HG03064 (cell line): ENCODE measurements at regions not wholly inside any gene's neighbourhood (a gene's known extent, or its start where the extent isn't known, plus 50 kb on each side); places are given as distances from the start of the nearest gene placed in this dataset.

Experiments
- ATAC-seq: cut with Tn5 transposase; IDR thresholded peaks from one replicate; pipeline ENCODE4 v1.9.1; 2021; ENCODE audit warnings: low read depth; ENCODE audit not compliant: unreplicated experiment

GRCh38 chr16:51637770-51638094 lies 486.7 kb upstream of the SALL1 start:
- no peak for ATAC-seq

DNA sequence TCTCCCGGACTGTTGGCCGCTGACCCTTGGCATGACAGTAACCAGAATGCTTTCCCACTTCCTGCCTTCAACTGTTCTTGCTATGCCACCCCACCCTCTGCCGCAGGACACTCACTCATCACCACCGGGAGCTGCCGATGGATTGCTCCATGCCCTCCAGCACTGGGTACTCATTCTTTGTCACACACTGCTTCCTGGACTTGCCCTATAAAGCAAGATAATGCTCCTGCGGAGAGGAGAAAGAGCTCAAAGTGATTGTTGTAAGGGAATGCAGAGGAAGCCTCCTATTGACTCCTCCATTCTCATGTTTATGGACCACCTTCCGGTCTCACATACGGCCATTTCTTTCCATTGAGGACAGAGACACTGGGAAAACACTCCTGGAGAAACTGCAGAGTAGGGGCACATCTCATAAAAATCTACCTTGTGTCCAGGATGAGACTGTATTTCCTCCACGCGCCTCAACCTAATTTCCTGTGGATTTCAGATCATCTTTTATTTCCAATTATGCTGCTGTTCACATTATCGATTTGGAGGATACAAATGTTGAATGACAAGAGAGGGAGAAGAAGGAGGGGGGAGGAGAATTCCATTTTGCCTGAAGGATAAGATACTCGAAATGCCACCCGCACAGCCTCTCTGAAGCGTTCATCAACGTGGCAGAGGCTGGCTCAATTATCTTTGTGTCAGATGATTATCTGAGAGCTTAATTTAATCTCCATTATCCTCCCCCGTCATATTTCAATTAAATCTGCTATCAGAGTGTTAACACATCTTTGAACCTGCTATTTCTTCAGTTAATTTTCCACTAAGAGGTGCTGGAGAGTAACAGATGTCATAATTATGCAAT lies 486.1 kb upstream of the SALL1 start:
- ATAC-seq, result no peak

DNA sequence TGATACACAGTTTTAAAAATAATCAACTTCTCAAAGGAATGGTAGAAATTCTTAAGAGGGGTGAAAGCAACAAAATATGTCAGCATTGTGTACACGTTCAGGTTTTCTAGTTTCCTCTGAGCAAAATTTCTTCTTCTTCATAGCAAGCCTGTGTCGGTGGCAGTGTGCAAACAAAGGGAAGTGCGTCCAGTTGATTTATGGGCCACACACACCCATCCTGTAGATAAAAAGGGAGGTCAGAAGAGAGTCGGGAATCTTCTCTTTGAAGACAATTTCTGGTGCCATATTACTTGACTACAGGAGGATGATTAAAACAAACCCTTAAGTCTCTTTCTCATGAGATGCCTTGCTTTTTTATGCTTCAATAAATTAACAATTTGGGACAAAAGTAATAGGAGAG lies 484.1 kb upstream of the SALL1 start:
- no peak for ATAC-seq

DNA sequence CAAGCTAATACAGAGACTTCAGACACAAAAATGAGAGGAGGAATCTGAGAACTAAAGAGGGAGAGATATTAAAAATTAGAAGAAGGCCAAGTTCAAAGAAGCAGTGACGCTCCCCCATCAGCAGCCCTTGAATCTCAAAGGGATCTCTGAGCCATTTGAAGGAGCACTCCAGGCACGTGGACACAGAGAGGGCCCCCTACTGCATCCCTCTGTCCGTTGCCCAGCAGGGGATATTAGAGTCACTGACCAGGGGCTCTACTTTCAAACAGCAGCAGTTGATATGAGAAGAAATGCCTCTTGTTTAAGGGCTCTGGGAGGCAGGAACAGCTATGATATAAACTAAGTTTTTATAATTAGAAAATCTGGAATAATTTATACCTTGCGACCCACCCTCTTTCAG lies 479.0 kb upstream of the SALL1 start:
- no peak for ATAC-seq

GRCh38 chr16:51629576-51629975 lies 478.5 kb upstream of the SALL1 start:
- no peak for ATAC-seq

GRCh38 chr16:51624080-51624775 lies 473.2 kb upstream of the SALL1 start:
- ATAC-seq, result no peak

GRCh38 chr16:51621610-51622009 lies 470.5 kb upstream of the SALL1 start:
- no peak for ATAC-seq

GRCh38 chr16:51615141-51615540 lies 464.1 kb upstream of the SALL1 start:
- no peak for ATAC-seq

DNA sequence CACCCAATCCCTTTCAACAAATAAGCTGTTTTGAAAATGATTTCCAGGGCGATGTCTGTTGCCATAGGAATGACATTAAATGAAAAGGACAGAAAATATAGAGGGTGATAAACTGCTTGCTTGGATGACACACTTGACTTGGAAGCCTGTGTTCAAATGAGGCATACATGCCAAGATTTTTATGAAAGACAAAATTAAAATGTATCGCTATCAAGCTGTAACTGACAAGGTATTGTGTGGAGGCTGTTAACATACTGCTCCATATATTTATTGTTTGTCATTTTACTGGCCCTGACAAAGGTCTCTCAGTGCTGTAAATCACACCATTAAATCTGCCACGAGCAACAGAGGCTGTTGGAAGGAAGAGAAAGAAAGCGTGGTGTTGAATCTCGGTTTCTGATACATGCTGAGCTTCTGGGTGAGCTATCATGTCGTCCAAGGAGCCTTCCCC lies 456.2 kb upstream of the SALL1 start:
- no peak for ATAC-seq

DNA sequence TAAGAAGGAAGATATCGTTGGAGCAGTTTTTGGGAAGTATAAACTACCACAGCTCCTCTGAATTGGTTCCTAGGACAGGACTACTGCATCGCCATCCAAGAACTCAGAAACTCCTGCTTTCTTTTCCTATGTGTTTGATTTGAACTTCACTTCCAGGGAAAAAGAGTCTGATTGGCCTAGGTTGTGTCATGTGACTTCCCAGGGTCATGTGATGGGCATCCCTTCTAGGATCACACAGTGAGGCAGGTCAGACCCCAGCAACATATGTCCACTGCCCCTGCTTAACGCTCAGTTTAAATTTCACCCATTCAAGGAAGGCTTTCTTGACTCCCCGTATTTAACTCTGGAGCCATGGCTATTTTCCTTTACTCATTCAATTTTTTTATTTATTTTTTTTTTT lies 445.2 kb upstream of the SALL1 start:
- no peak for ATAC-seq

DNA sequence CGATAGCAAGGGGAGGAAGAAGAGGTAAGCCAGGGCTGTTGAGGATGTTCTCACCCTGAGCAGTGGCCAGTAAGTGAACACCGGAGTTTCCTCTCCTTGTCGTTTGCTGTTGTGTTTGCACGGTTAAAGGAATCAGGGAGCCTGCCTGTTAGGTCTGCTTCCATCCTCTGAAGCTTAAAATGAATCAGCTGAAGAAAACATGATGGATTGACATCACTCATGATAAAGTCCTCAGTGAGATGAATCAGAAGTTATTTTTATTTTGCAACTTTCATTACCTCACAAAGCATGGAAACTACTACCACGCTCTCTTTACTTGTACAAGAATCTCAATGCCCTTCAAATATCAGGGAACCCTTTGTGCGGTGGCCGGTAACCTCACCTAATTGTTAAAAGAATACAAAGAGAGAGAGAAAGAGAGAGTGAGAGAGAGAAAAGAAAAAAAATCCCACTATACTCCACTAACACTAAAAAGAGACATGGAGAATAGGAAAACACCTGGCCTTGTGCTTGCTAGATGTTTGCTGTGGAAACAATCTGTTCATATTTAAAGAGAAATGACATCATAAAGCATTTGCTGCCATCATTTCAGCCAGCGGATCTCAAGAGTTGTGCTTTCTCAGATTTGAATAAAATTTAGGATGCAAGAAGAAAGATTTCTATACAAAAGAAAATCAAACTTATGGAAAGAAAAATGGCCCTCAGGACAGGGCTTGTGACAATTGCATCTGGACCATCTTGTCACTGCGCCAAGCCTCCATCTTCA lies 441.6 kb upstream of the SALL1 start:
- no peak for ATAC-seq

DNA sequence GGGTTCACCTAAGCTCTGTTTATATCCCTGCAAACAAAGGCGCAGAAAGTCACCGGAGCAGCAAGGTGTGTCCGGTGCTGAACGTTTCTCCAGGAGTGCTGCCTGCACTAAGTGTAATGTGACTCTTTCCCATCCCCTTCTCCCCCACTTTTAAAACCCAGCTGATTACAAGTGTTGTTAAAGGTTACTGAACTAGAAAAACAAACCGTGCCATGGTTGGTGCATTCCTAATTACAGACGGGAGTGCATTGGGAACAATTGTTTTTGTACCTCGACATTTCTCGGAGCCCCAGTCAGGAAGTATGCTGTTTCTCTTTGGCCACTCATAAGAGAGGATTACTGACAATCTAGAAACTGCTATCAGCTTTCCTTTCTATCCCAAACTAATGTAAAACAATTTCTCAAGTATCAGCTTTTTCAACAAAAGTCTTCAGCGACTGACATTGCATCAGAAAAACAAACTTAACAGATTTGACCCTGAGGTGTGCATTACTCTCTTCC lies 441.0 kb upstream of the SALL1 start:
- ATAC-seq, result no peak

- no peak for ATAC-seq
Observed at GRCh38 chr16:51591480-51591879, 440.4 kb upstream of the SALL1 start.

- no peak for ATAC-seq
Observed at GRCh38 chr16:51579652-51580360, 428.7 kb upstream of the SALL1 start.

DNA sequence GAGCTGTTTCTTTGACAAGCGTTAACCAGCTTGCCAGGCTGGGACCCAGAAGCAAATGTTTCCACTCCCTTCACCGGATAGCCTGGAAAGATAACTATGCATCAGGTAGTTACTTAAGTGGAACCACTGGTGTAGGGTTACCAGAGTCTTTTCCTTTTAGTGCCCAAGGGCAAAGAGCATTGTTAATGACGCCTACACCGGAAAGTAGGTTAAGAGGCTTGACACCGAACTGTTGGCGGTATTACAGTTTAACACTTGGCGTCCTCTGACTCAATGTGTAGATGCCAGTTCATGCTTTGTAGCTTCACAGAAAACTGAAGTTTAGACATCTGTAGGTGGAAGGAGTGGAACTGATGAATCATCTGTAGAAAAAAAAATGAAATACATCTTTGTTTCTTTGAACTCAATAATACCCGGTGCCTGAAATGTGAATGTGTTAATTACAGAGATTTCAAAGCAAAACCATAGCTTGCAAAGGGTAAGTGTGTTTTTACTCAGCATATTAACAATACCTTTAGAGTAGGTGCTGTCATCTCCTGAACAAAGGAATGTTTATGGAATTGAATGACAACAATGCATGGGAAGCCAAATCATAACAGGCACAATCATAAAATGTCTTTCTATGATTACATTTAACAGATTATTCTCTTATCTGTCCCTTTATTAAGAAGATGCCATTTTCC lies 426.7 kb upstream of the SALL1 start:
- no peak for ATAC-seq

- ATAC-seq, result no peak
Observed at GRCh38 chr16:51576498-51577195, 425.6 kb upstream of the SALL1 start.

DNA sequence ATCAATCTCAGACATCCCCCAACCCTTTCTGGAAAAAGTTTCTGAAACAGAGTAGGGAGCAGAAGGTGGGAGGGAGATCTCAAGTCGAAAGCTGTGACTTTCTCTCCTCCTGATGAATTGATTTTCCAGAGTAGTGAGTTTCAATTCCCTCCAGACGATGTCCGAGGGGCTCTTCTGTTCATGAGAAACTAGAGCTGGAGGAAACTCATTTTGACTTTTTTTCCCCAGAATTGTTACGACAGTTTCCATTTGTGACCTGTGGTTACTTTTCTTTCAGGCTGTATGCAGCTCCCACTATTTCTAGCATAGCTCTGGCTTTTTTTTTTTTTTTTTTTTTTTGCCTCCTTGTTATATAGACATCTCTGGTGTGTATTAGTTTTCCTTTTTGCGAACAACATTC lies 422.1 kb upstream of the SALL1 start:
- ATAC-seq, result no peak

DNA sequence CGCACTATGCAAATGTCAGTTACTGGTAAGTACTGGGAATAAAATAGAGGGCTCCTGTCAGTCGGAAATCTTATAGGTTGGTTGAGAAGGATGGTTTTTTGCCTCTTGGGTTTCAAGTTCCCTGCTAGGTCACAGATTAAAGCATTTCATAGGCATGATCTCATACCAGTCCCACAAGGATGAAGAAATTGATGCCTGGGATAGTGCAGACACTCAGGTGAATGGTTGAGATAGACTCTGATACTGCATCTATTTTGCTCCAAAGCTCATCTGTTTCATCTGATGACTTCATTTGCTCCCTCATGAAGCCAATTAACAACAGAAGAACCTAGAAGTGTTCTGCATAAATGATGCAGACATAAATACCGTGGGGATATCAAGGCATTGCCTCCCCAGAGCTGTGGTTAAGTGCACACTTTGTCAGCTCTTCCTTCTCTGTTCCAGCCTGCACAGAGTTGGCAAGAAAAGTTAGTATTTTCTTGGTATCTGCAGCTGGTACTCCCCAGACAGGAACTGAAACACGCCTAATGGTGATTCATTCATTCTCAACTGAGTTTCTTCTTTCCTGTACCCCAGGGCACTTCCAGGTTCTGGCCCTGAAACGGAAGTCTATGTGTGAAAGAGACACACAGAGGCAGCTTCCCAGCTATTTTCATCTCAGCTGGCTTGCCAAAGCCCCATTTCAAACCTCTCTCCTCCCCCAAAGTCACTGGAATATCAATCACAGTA lies 418.3 kb upstream of the SALL1 start:
- peak; percentile 81 for ATAC-seq

DNA sequence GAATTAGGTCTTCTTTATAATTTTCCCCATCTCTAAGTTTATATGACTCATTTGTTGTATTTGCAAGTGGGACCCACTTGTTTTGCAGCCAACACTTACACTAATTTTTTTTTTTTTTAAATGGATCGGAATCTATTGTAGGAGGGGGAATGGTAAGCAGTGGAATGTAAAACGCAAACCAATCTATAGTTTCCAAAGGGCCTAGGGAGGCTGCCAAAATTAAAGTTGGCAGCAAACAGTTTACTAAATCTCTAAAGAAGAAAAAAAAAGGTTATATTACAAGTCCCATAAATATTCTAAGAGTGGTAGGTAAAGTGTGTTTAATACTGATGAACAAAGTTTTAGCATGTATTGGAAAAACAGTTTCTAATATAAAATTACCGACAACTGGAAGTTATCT lies 416.8 kb upstream of the SALL1 start:
- no peak for ATAC-seq
